NCI-H524 treated with DMSO at 0.1 percent for 48 hours (cell line): ENCODE measurements at regions not wholly inside any gene's neighbourhood (a gene's known extent, or its start where the extent isn't known, plus 50 kb on each side); places are given as distances from the start of the nearest gene placed in this dataset.

Experiments
- DNase-seq: peaks from one replicate; lab custom pipeline; 2025; lab: John Stamatoyannopoulos, UW

DNA sequence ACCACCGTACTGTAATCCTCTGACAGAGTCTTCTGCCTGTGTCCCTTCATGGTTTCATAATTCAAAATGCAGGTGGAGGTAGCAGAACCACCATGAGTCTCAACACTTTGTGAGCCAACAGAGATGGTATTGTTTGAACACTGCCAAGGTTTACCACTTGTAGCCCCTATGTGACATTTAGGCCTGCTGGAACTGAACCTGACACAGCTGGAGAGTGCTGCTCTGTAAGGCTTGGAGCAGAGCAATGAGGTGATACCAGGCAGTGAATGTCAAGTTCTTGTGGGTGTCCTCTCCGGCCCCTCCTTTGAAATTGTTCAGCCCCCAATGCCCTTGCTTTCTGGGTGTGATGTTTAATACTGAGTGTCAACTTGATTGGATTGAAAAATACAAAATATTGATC is 1042.9 kb downstream of the ARAP2 start:
- no peak for DNase-seq

DNA sequence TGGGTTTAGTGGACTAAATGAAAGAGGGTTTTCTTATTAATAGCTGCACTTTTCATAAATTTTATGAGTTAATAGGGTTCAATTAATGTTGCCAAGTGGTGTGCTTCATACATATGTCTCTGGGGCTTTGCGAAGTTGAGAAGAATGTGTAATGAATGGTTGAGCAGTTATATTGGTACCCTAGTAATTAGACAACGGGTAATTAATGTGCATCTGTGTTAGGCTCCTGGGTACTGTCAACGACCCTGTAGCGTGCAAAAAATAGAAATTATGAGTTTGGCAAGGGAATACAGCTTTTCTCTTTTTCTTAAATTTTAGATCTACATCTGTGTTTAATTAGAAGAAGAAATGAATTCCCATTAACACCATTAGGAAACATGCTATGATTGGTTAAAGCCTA is 1027.7 kb downstream of the ARAP2 start:
- no peak for DNase-seq

DNA sequence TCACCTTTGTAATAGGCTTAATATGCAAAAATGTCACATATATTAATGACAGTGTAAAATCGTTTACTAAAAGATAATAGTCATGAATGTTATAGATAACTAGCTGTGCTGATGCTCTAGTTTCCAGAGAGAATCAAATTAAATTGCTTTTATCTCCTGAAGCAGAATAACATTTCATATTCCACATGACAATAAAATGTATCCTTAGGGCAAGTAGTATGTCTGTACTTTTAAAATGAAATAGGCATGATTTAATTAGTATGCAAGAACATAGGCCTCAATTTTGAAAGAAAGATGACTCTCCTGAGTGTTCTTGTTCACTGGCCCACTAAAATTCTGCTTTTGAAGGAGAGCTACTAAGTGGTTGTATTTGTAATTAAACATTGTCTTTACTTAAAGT is 1027.0 kb downstream of the ARAP2 start:
- DNase-seq: no peak

- DNase-seq: no peak
Observed at GRCh38 chr4:35228313-35228712, 1016.0 kb downstream of the ARAP2 start.

GRCh38 chr4:35229021-35229420 is 1015.3 kb downstream of the ARAP2 start:
- DNase-seq: no peak

DNA sequence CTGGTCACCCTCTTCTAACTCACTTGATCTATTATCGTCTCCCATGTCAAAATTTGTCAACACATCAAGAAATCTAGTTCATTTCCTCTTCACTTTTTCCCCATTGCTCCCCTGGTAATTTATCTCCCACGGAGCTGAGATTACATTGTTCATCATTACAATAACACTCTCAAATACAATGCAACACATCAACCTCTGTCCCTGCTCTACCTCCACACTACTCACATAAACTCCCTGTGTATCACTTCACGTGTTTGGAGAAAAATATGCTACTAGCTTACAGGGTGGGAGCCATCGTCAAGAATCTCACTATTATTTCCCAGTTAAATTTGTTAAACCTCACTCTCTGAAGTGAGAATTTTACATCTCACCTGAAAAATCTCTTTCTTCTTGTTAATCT is 1006.4 kb downstream of the ARAP2 start:
- DNase-seq: no peak

- DNase-seq: no peak
Observed at GRCh38 chr4:35238793-35239192, 1005.5 kb downstream of the ARAP2 start.

- DNase-seq: no peak
Observed at GRCh38 chr4:35246493-35246892, 997.8 kb downstream of the ARAP2 start.

- no peak for DNase-seq
Observed at GRCh38 chr4:35247047-35247446, 997.3 kb downstream of the ARAP2 start.

DNA sequence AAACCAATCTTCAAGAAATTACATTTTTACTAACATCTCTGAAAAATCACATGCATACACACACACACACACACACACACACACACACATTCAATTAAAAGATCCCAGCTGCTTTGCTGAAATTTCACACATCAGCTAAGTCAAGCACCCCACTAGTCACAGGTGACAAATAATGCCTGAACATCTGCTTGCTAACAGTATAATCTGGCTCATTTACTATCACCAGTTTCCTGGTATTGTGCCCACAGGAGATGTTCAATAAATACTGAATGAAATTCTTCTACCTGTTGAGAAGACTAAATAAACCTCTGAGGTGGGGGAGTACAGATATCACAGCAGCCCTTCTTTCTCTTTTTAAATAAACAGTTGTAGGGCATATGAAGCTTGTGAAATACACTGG is 994.0 kb downstream of the ARAP2 start:
- DNase-seq: peak; percentile 35

DNA sequence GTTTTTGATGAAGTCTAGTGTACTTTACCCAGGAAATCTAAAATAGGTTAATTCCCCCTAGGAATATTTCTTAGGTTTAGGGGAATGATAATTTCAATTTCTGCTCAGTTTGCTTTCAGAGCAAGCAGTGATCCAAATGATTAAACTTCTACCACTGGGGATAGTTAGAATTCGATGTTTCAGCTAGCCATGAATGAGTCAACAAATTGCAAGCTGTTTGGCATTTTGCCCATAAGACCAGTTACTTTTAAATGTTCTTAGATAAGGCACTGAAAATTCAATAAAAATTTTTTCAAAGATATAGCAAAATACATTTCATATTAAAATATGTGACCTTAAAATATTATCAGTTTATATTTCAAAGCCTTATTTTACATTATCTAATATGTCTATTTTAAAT is 993.6 kb downstream of the ARAP2 start:
- DNase-seq: no peak

- DNase-seq: no peak
Observed at GRCh38 chr4:35252071-35252470, 992.2 kb downstream of the ARAP2 start.

- DNase-seq: no peak
Observed at GRCh38 chr4:35252866-35253265, 991.4 kb downstream of the ARAP2 start.

DNA sequence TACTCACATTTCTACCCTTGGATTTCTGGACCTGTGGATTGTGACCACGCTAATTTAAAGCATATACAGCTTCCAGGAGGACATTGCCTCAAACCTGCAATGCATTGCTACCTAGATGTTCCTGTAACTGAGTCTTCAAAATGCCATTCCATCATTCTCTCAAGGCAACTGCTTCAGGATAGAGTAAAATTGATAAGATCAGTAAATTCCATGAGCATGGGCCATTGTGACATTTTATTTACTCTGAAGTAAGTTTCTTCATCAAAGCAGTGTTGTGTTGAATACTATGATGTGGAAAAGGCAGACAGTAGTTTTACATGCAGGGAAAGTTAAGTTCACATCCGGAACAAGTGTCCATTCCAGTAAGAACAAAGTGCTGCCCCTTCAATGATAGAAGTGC is 991.0 kb downstream of the ARAP2 start:
- DNase-seq: no peak

DNA sequence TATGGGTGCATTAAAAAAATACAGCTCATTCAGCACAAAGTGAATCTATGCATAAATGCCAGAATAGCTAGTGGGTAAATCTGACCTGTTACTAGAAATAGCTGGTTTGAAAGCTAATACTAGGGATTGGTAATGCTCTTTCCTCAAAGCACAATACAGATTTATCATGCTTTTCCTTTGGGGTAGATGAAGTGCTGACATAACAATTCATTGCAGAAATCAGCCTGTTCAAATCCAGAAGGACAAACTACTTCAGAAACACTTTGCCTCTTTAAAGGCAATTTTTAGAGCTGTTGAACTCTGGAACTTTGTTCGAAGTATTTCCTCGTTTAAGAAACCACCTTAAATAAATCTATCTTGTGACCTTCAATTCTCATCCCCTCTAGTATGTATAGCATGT is 957.9 kb downstream of the ARAP2 start:
- DNase-seq: no peak

- no peak for DNase-seq
Observed at GRCh38 chr4:35300996-35301774, 943.1 kb downstream of the ARAP2 start.

DNA sequence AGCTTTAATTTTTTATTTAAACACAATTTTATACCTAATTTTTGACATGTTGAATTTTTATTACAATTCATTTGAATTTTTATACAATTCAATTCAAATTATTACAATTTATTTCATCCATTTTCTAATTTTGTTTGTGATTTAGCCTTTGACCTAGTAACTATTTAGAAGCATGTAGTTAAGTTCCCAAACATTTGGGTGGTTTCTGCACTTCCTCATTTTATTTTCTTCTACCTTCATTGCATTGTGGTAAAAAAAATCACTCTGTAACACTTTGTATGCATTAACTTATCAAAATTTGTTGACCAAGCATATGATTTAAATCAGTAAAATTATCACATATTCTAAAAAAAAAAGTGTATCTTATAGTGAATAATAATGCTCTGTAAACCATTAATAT is 928.9 kb downstream of the ARAP2 start:
- DNase-seq: no peak

- no peak for DNase-seq
Observed at GRCh38 chr4:35325908-35326453, 918.3 kb downstream of the ARAP2 start.

- no peak for DNase-seq
Observed at GRCh38 chr4:35342833-35343232, 901.5 kb downstream of the ARAP2 start.

- no peak for DNase-seq
Observed at GRCh38 chr4:35347276-35347675, 897.0 kb downstream of the ARAP2 start.

- no peak for DNase-seq
Observed at GRCh38 chr4:35358001-35358584, 886.2 kb downstream of the ARAP2 start.

- DNase-seq: no peak
Observed at GRCh38 chr4:35364321-35364870, 879.9 kb downstream of the ARAP2 start.

DNA sequence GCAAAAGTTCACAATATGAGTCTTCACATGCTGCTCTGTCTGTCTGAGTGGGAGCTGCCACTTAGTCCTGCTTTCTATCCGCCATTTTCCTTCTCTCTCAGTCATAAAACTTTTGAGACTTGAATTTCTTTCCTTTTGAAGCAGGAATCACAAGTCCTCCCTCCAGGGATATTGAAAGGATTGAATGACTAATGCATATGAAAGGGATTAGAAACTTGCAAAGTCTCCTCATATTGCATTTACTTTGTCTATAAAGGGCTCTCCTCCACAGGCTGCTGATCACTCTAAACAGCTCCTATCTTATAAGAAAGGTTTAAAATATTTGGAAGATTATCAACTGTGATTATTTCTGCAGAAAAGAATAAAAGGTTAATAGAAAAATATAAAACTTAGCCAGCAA is 879.1 kb downstream of the ARAP2 start:
- DNase-seq: no peak
